Muscle layer of colon (tissue), 2 donors: ENCODE measurements at regions not wholly inside any gene's neighbourhood (a gene's known extent, or its start where the extent isn't known, plus 50 kb on each side); places are given as distances from the start of the nearest gene placed in this dataset.

ENCODE experiments used
- H3K27ac ChIP-seq: one replicate; pipeline ENCODE4 v1.7.0; 2013; ENCODE audit warnings: low read depth, mild to moderate bottlenecking, low read length, moderate library complexity
- H3K27me3 ChIP-seq, 2 donors: one replicate each; pipeline ENCODE4 v1.7.0; 2013; ENCODE audit warnings: low read length in 2 of 2, mild to moderate bottlenecking in 2 of 2; ENCODE audit not compliant: insufficient read depth in 2 of 2, control insufficient read depth in 1 of 2
- H3K36me3 ChIP-seq: one replicate; pipeline ENCODE4 v1.7.0; 2013; ENCODE audit warnings: mild to moderate bottlenecking, low read length; ENCODE audit not compliant: insufficient read depth
- H3K4me1 ChIP-seq: one replicate; pipeline ENCODE4 v1.7.0; 2013; ENCODE audit warnings: mild to moderate bottlenecking, low read length; ENCODE audit not compliant: insufficient read depth
- H3K4me3 ChIP-seq, 2 donors: one replicate each; pipeline ENCODE4 v1.7.0; 2013; ENCODE audit warnings: low read length in 2 of 2, low read depth in 1 of 2, mild to moderate bottlenecking in 1 of 2, moderate library complexity in 1 of 2
- H3K9ac ChIP-seq: one replicate; pipeline ENCODE4 v1.7.0; 2013; ENCODE audit warnings: low read length
- H3K9me3 ChIP-seq: one replicate; pipeline ENCODE4 v1.7.0; 2013; ENCODE audit warnings: mild to moderate bottlenecking, low read length
- donor health status: abdominal sarcoma.
- donor health status: Adenocarcinoma of cecum.

DNA sequence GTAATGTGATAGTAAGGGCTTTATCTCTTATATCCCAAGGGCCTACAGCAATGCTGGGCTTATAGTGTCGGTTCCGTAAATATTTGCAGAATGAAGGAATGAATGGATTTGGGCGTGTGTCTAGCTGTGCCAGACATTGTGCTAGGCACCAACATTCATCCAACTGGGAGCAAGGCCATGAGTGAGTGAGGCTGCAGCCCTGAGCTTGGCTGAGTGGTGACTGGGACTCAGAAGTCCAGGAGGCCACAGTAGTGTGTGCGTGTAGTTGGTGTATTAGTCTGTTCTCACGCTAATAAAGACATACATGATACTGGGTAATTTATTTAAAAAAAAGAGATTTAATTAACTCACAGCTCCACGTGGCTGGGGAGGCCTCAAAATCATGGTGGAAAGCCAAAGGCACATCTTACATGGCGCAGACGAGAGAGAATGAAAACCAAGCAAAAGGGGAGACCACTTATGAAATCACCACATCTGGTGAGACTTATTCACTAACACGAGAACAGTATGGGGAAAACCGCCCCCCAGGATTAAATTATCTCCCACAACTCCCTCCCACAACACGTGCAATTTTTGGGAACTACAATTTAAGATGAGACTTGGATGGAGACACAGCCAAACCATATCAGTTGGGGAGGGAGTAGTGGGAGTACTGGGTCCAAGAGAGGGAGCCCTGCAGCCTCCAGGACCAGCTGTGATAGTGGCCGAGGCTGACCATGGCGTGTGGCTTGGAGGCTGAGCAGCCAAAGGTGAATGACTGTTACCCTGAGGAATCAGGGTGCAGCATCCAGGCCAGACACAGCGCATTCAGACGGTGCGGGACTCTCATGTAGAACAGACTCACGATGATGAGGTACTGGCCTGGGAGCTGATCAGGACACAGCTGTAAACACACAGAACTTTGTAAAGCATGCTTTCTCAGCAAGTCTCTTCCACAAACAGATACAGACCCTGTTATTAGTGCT, 104.6 kb downstream of the TEX26 start:
- Histone ChIP-seq H3K4me1 (peaks cover 4% of the 10 kb centered on the region), H3K9ac (no peak overlapping the region), H3K36me3 (no peaks in the 10 kb centered on the region), H3K27ac (no peak overlapping the region), H3K27me3 (no peaks in the 10 kb centered on the region), H3K9me3 (no peaks in the 10 kb centered on the region), H3K4me3 (no peak overlapping the region)

DNA sequence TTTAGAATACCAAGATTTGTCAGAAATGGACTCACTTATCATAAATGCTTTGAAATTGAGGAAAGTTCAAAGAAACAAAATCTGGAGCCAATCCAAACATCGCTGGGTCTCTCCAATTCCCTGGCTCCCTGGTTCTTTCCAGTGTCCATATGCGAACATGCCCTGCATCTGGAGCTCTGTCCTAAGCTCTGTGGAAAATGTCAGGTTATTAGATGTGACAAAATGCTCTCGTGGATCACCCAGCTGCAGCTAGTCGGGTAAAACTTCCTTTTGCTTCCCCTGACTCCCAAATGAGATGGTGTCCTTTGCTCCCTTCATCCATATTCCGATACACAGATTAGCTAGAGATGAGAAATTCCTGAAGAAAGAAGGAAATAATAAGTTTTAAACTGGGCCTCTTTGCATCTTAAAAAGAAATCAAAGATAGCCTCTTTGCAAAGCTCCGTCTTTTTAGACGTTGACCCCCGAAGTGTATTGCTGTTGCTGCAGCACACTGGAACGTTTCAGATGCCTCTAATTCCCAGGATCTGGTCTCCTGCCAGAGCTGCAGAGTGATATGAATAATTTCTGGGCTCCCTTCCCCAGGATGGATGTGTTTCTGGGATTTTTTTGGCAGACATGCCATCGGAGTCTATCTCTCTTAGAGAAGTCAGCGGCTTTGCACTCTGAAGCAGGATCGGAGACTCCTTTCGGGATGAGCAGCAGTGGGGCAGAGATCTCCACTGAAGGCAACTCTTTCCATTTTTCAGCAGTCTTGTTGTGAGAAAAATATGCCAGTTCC, 102.9 kb downstream of the TEX26 start:
- Histone ChIP-seq H3K36me3 (no peaks in the 10 kb centered on the region), H3K27ac (no peak overlapping the region), H3K4me1 (peaks cover 4% of the 10 kb centered on the region), H3K27me3 (no peaks in the 10 kb centered on the region), H3K9me3 (no peaks in the 10 kb centered on the region), H3K9ac (no peak overlapping the region), H3K4me3 (no peak overlapping the region)

DNA sequence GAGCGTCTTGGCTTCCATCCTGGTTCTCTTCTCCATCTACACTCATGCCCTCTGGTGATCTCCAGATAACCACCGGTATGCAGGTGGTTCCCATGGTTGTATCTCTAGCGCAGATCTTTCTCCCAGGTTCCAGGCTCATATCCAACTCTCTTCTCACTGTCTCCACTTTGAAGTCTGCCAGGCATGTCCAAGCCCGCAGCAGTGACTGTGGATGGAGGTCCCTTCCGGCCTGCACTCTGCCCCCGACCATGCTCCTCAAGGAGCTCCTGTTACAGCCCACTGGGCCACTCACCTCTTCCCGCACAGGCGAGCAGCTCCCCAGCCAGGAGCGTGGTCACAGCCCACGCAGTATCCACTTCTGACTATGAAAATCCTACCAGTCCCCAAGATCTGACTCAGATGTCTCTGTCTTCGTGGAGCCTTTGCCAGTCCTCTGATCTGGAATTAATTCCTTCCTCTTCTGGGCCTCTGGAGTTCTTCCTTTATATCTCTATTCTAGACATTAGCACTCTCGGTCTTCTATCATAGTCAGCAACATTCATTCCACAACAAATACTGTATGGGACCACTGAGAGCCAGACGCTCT, 100.2 kb downstream of the TEX26 start:
- H3K27ac ChIP-seq, result no peak overlapping the region
- H3K9me3 ChIP-seq, result no peaks in the 10 kb centered on the region
- H3K27me3 ChIP-seq, result no peaks in the 10 kb centered on the region
- peaks cover 4% of the 10 kb centered on the region for H3K4me1 ChIP-seq
- H3K4me3 ChIP-seq, result no peak overlapping the region
- no peaks in the 10 kb centered on the region for H3K36me3 ChIP-seq
- H3K9ac ChIP-seq, result no peak overlapping the region

DNA sequence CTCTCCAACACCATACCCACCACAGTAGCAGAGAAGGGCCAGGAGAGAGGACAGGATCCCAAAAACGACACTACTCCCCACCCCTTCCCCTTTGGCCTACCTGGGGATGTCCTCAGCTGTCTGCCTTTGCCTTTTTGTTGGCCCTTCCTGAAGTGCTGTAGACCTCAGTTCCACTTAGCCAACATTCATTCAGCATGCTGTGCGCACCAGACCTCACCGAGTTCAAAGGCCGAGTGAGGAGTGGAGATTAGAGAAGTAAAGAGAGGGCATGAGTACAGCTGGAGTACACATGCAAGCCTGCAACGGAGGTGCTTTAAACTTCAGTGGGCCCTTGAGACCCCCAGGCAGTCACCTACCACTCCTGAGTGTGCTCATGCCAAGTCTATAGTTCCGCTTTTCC, 99.0 kb downstream of the TEX26 start:
- Histone ChIP-seq H3K9me3 (no peaks in the 10 kb centered on the region), H3K27me3 (no peaks in the 10 kb centered on the region), H3K4me1 (peaks cover 4% of the 10 kb centered on the region), H3K36me3 (no peaks in the 10 kb centered on the region), H3K27ac (no peak overlapping the region), H3K9ac (no peak overlapping the region), H3K4me3 (no peak overlapping the region)

DNA sequence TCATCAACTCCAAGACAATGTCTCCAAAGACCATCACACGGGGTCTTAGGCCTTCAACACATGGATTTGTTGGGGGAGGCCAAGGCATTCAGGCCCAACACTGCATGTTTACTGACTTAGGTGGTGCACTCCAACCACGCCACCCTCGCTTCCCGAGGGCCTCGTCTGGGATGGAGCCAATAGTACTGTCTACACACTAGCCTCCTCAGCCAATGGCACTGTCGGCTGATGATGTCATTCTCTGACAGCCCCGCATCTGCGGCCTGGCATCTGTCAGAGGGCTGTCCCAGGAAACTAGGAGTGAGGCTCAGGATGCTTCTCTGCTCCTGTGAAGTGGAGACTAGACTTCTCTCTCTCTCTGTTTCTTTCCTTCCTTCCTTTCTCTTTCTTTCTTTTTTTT, 96.6 kb downstream of the TEX26 start:
- H3K9ac ChIP-seq, result no peak overlapping the region
- no peaks in the 10 kb centered on the region for H3K4me1 ChIP-seq
- H3K36me3 ChIP-seq, result no peaks in the 10 kb centered on the region
- H3K9me3 ChIP-seq, result no peaks in the 10 kb centered on the region
- H3K27ac ChIP-seq, result no peak overlapping the region
- H3K4me3 ChIP-seq, result no peak overlapping the region
- no peaks in the 10 kb centered on the region for H3K27me3 ChIP-seq

DNA sequence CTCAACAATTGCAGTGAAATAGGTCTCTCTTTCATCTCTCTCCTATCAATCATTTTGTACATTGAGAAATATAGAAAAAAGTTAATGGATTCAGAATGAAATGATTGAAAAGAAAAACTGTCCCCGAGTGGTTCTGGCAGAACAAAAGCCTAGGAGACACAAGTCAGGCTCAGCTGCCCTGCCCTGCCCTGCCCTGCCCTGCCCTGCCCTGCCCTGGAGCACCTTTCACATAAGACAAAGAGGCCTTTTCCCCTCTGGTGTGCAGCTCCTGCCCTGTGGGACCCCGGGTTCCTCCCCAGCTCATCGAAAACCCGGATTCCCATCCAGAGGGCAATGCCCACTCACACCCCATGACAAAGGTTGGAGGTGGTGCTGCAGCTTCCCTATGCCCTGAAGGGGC, 94.7 kb downstream of the TEX26 start:
- no peaks in the 10 kb centered on the region for H3K9me3 ChIP-seq
- no peak overlapping the region for H3K9ac ChIP-seq
- H3K36me3 ChIP-seq, result no peaks in the 10 kb centered on the region
- H3K27ac ChIP-seq, result no peak overlapping the region
- H3K27me3 ChIP-seq, result no peaks in the 10 kb centered on the region
- H3K4me3 ChIP-seq, result no peak overlapping the region
- no peaks in the 10 kb centered on the region for H3K4me1 ChIP-seq
